Mucosa of stomach (tissue), 1 donor: ENCODE measurements at regions not wholly inside any gene's neighbourhood (a gene's known extent, or its start where the extent isn't known, plus 50 kb on each side); places are given as distances from the start of the nearest gene placed in this dataset.

ENCODE experiments used
- H3K27me3 ChIP-seq: one replicate; pipeline ENCODE4 v1.7.0; 2013; ENCODE audit warnings: mild to moderate bottlenecking, low read length; ENCODE audit not compliant: control insufficient read depth, insufficient read depth
- H3K36me3 ChIP-seq: one replicate; pipeline ENCODE4 v1.7.0; 2013; ENCODE audit warnings: low read length; ENCODE audit not compliant: control insufficient read depth, insufficient read depth
- H3K4me1 ChIP-seq: one replicate; pipeline ENCODE4 v1.7.0; 2013; ENCODE audit warnings: mild to moderate bottlenecking, low read length; ENCODE audit not compliant: control insufficient read depth, insufficient read depth
- H3K4me3 ChIP-seq: one replicate; pipeline ENCODE4 v1.7.0; 2013; ENCODE audit warnings: low read length
- H3K9ac ChIP-seq: one replicate; pipeline ENCODE4 v1.7.0; 2013; ENCODE audit warnings: mild to moderate bottlenecking, low read length, moderate library complexity
- H3K9me3 ChIP-seq: one replicate; pipeline ENCODE4 v1.7.0; 2013; ENCODE audit warnings: mild to moderate bottlenecking, low read length, moderate library complexity; ENCODE audit not compliant: control insufficient read depth
- donor health status: Pancreatic carcinoma.

- Histone ChIP-seq H3K9me3 (no peaks in the 10 kb centered on the region), H3K27me3 (no peaks in the 10 kb centered on the region), H3K4me1 (no peaks in the 10 kb centered on the region), H3K36me3 (no peaks in the 10 kb centered on the region), H3K9ac (no peak overlapping the region), H3K4me3 (no peak overlapping the region)
Measured at GRCh38 chr3:74301056-74301455, 313.4 kb downstream of the CNTN3 start.

DNA sequence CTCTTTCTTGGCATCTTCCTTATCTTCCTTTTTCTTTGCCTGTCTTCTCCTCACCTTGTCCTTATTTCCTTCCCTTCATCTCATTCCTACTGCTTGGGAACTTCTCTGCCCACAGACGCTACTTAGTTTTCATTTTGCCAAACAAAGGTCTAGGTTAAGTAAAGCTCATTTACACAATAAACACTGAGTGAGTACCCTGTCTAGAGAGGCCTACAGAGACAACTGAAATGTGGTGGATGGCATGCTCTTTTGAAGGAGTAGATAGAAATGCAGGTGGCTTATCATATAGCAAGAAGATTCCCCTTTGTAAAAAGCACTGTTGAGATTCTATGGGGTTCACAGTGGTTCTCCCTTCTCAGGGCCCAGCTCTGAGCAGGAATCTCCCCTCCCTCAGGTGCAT is 319.0 kb downstream of the CNTN3 start:
- H3K4me3 ChIP-seq, result no peak overlapping the region

GRCh38 chr3:74288761-74289160 is 325.7 kb downstream of the CNTN3 start:
- Histone ChIP-seq H3K4me1 (no peaks in the 10 kb centered on the region), H3K36me3 (no peaks in the 10 kb centered on the region), H3K27me3 (no peaks in the 10 kb centered on the region), H3K9ac (no peak overlapping the region), H3K4me3 (no peak overlapping the region), H3K9me3 (no peaks in the 10 kb centered on the region)

More for the DNA sequence above, 319.0 kb downstream of the CNTN3 start:
- no peaks in the 10 kb centered on the region for H3K9me3 ChIP-seq
- H3K27me3 ChIP-seq, result no peaks in the 10 kb centered on the region
- H3K9ac ChIP-seq, result no peak overlapping the region
- H3K36me3 ChIP-seq, result no peaks in the 10 kb centered on the region
- H3K4me1 ChIP-seq, result no peaks in the 10 kb centered on the region

DNA sequence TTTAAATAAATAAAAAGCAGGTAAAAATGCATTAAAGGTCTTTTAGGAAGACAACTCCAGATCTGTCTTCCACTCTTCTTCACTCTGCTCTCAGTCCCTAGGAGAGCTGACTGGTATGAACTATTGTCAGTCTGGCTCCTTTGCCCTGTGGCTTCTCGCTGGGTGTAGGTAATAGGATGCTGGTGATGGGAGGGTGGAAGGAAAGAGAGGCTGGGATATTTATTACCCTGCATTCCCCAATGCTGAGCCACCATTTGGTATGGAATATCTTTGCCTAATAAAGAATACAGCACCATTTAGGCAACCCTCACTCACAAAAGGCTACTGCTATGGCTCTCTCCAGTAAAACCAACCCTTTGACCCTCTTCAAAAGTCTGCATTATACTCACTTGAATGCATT is 326.9 kb downstream of the CNTN3 start:
- Histone ChIP-seq H3K4me1 (no peaks in the 10 kb centered on the region), H3K9me3 (no peaks in the 10 kb centered on the region), H3K9ac (no peak overlapping the region), H3K36me3 (no peaks in the 10 kb centered on the region), H3K27me3 (no peaks in the 10 kb centered on the region), H3K4me3 (no peak overlapping the region)

GRCh38 chr3:74282202-74282601 is 332.3 kb downstream of the CNTN3 start:
- Histone ChIP-seq H3K4me1 (no peaks in the 10 kb centered on the region), H3K36me3 (no peaks in the 10 kb centered on the region), H3K9ac (no peak overlapping the region), H3K9me3 (no peaks in the 10 kb centered on the region), H3K27me3 (no peaks in the 10 kb centered on the region), H3K4me3 (no peak overlapping the region)

GRCh38 chr3:74281705-74282104 is 332.8 kb downstream of the CNTN3 start:
- no peaks in the 10 kb centered on the region for H3K27me3 ChIP-seq
- no peak overlapping the region for H3K4me3 ChIP-seq
- no peaks in the 10 kb centered on the region for H3K9me3 ChIP-seq
- H3K9ac ChIP-seq, result no peak overlapping the region
- H3K4me1 ChIP-seq, result no peaks in the 10 kb centered on the region
- H3K36me3 ChIP-seq, result no peaks in the 10 kb centered on the region

DNA sequence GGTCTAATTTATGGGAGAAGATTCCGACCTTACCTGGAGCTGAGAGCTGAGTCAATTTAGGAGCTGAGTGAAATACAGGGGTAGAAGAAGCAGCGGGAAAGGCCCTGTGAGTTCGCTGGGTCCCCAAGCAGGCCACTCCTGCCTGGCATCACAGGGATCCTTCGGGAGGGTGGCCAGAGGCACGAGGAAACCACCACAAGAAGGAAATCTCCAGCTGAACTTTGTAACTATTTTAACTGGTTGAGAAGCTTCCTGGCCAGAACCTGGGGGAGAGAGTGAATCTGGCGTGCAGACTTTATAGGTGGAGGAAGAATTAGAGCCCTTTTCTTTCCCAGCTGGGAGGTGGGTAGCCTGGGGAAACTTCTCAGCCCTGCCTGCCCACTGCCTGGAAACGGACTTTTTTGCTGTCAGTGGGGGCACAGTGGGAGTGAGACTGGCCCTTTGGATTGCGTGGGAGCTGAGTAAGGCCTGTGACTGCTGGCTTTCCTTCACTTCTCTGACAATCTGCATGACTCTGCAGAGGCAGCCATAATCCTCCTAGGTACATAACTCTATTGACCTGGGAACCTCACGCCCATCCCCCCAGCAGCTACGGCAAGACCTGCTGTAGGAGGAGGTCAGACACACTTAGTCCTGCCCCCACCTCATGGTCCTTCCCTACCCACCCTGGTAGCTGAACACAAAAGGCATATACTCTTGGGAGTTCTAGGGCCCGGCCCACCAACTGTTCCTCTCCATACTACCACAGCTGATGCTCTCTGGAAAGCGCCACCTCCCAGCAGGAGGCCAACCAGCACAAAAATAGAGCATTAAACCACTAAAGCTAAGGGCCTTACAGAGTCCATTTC is 340.7 kb downstream of the CNTN3 start:
- Histone ChIP-seq H3K4me1 (no peaks in the 10 kb centered on the region), H3K4me3 (no peak overlapping the region), H3K9me3 (no peaks in the 10 kb centered on the region), H3K27me3 (no peaks in the 10 kb centered on the region), H3K9ac (no peak overlapping the region), H3K36me3 (no peaks in the 10 kb centered on the region)

- H3K4me1 ChIP-seq, result no peaks in the 10 kb centered on the region
- H3K9ac ChIP-seq, result no peak overlapping the region
- H3K9me3 ChIP-seq, result no peaks in the 10 kb centered on the region
Measured at GRCh38 chr3:74273091-74273490, 341.4 kb downstream of the CNTN3 start.

DNA sequence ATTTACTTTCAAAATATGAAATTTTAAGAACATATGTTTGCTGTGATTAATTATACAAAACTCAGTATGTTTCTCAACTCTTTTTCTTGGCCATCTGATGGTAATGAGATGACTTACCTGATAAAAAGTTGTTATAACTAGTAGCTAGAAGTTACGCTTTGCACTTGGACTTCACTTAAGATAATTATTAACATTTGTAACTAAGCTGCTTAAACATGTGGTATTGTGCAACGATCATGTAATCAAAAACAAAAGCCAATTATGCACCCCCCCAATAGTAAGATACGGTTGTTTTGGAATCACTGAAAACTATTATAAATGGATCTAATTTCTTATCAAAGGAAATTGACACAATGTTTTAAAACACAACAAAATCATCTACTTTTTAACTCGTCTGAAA is 342.9 kb downstream of the CNTN3 start:
- Histone ChIP-seq H3K9ac (no peak overlapping the region), H3K9me3 (no peaks in the 10 kb centered on the region), H3K4me3 (no peak overlapping the region), H3K27me3 (no peaks in the 10 kb centered on the region), H3K4me1 (no peaks in the 10 kb centered on the region), H3K36me3 (no peaks in the 10 kb centered on the region)

More at GRCh38 chr3:74273091-74273490, 341.4 kb downstream of the CNTN3 start:
- H3K27me3 ChIP-seq, result no peaks in the 10 kb centered on the region
- H3K4me3 ChIP-seq, result no peak overlapping the region
- H3K36me3 ChIP-seq, result no peaks in the 10 kb centered on the region

DNA sequence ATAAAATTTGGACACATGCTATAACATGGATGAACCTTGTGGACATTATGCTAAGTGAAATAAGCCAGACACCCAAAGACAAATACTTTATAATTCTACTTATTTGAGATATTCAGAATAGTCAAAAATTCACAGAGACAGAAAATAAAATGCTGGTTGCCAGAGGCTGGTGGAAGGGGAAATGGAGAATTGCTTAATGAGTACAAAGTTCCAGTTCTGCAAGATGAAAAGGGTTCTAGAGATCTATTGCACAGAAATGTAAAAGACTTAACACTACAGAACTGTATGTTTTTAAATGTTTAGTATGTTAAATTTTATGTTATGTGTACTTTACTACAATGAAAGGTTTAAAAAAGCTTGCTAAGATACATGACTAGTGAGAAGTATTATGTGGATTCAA is 344.8 kb downstream of the CNTN3 start:
- Histone ChIP-seq H3K27me3 (no peaks in the 10 kb centered on the region), H3K36me3 (no peaks in the 10 kb centered on the region), H3K4me1 (no peaks in the 10 kb centered on the region), H3K4me3 (no peak overlapping the region), H3K9me3 (no peaks in the 10 kb centered on the region), H3K9ac (no peak overlapping the region)

- Histone ChIP-seq H3K4me1 (no peaks in the 10 kb centered on the region), H3K27me3 (no peaks in the 10 kb centered on the region), H3K4me3 (no peak overlapping the region), H3K9ac (no peak overlapping the region), H3K9me3 (no peaks in the 10 kb centered on the region), H3K36me3 (no peaks in the 10 kb centered on the region)
Measured at GRCh38 chr3:74268753-74269152, 345.7 kb downstream of the CNTN3 start.

- Histone ChIP-seq H3K27me3 (no peaks in the 10 kb centered on the region), H3K4me1 (no peaks in the 10 kb centered on the region), H3K9me3 (no peaks in the 10 kb centered on the region), H3K4me3 (no peak overlapping the region), H3K9ac (no peak overlapping the region), H3K36me3 (no peaks in the 10 kb centered on the region)
Measured at GRCh38 chr3:74267588-74268184, 346.8 kb downstream of the CNTN3 start.
